ENCODE measurements at regions not wholly inside any gene's neighbourhood (a gene's known extent, or its start where the extent isn't known, plus 50 kb on each side); places are given as distances from the start of the nearest gene placed in this dataset.

DNA sequence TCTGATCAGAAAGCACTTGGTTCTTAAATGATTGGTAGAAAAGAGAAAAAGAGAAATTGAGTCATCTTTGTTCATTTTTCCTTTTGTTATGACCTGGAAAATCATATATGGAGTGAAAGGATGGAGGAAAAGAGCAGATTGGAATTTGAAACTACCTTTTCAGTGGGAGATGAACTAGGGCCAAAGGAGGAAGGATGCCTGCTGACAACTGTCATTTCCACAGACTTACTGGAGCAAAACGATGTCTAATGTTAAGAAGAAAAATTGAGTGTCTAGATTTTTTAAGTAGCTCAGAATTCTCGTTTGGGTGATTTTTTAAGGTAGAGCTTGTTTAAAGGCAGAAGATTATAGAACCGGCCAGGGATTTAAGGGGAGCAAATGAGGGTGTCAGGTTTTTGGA is 144.6 kb upstream of the KCNIP4 start:
- WGBS (ENCODE audit: extremely low coverage, insufficient coverage, insufficient read length) = no CpG with 5 or more reads among the region's 3 CpGs
- Histone ChIP-seq H3K14ac (ENCODE audit: low read length) (no peak overlapping the region), H4K91ac (ENCODE audit: low read depth, low read length) (no peak overlapping the region)

DNA sequence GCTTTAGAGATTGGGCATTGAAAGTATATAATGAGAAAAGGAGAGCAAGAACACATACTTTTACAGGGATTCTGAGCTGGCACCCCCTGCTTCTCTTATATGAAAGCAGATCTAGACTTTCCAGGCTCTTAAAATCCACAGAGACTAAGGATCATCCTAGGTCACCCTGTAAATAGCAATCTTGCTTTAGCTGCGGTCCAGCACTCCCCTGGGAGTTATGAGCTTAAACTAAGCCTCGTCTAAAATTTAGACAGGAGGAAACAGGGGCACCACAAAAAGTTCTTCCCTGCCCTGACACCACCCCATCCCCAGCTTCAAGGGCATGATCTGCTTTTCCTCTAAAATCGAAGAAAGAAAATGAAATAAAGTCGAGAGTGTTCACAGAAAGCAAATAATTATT is 143.3 kb upstream of the KCNIP4 start:
- Histone ChIP-seq H3K27ac (ENCODE audit: low read depth, low read length) (no peak overlapping the region), H3K14ac (ENCODE audit: low read length) (no peak overlapping the region), H2BK5ac (ENCODE audit: low read depth, low read length, poor library complexity) (no peak overlapping the region)

More for the DNA sequence above, 144.6 kb upstream of the KCNIP4 start:
- Histone ChIP-seq H3K27ac (ENCODE audit: low read depth, low read length) (no peak overlapping the region), H3K79me1 (ENCODE audit: low read length) (no peaks in the 10 kb centered on the region), H3K4me1 (ENCODE audit: control insufficient read depth in 1 of 2, insufficient read depth in 2 of 2, low read length in 2 of 2) (no peaks in the 10 kb centered on the region), H2AFZ (ENCODE audit: insufficient read depth, low read length, poor library complexity) (no peak overlapping the region), H3K4me3 (ENCODE audit: low read depth, low read length) (no peak overlapping the region), H3K36me3 (ENCODE audit: control insufficient read depth in 1 of 2, insufficient read depth in 2 of 2, low read length in 2 of 2) (no peaks in the 10 kb centered on the region), H3K4ac (ENCODE audit: low read depth, low read length) (no peak overlapping the region), H3K4me2 (ENCODE audit: low read length) (no peak overlapping the region), H2BK120ac (ENCODE audit: insufficient read depth, low read length, poor library complexity) (no peak overlapping the region), H2BK12ac (ENCODE audit: low read length) (no peak overlapping the region), H3K9ac (ENCODE audit: low read length) (no peak overlapping the region), H3K79me2 (ENCODE audit: control insufficient read depth, insufficient read depth, low read length, poor library complexity) (no peaks in the 10 kb centered on the region), H3K9me3 (ENCODE audit: insufficient read depth, low read depth, low read length) (no peaks in the 10 kb centered on the region), H2BK5ac (ENCODE audit: low read depth, low read length, poor library complexity) (no peak overlapping the region), H3K27me3 (ENCODE audit: insufficient read depth, low read length) (no peaks in the 10 kb centered on the region), H4K8ac (ENCODE audit: low read depth, low read length) (no peak overlapping the region), H3K18ac (ENCODE audit: low read length) (no peak overlapping the region), H4K12ac (ENCODE audit: low read depth, low read length) (no peak overlapping the region), H2AK5ac (ENCODE audit: low read length) (no peak overlapping the region), H3K23ac (ENCODE audit: low read length) (no peak overlapping the region)
- no peak for DNase-seq

DNA sequence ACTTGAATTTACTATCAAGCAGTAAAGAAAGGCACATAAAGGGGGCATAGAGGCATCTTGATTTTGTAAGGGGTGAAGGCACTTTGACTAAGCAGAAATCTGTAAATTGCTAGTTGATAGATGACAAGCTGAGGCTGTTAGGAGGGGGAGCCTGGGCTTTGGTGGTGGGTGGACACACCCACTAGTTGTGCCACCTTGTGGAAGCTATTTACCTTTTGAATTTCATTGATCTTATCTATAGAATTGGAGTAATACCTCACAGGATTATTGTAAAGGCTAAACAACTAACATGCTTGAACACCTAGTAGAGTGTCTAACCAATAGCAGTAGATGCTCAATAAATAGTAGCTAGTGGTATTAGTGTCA is 142.8 kb upstream of the KCNIP4 start:
- no peaks in the 10 kb centered on the region for H3K4me1 ChIP-seq (ENCODE audit: control insufficient read depth in 1 of 2, insufficient read depth in 2 of 2, low read length in 2 of 2)
- H2BK120ac ChIP-seq (ENCODE audit: insufficient read depth, low read length, poor library complexity) = no peak overlapping the region
- no peak for DNase-seq

More for the DNA sequence above, 143.3 kb upstream of the KCNIP4 start:
- Histone ChIP-seq H2BK120ac (ENCODE audit: insufficient read depth, low read length, poor library complexity) (no peak overlapping the region), H4K8ac (ENCODE audit: low read depth, low read length) (no peak overlapping the region), H3K27me3 (ENCODE audit: insufficient read depth, low read length) (no peaks in the 10 kb centered on the region), H3K4ac (ENCODE audit: low read depth, low read length) (no peak overlapping the region), H4K12ac (ENCODE audit: low read depth, low read length) (no peak overlapping the region), H3K9ac (ENCODE audit: low read length) (no peak overlapping the region), H3K4me3 (ENCODE audit: low read depth, low read length) (no peak overlapping the region), H3K79me1 (ENCODE audit: low read length) (no peaks in the 10 kb centered on the region), H2AK5ac (ENCODE audit: low read length) (no peak overlapping the region), H3K36me3 (ENCODE audit: control insufficient read depth in 1 of 2, insufficient read depth in 2 of 2, low read length in 2 of 2) (no peaks in the 10 kb centered on the region), H4K91ac (ENCODE audit: low read depth, low read length) (no peak overlapping the region), H3K4me1 (ENCODE audit: control insufficient read depth in 1 of 2, insufficient read depth in 2 of 2, low read length in 2 of 2) (no peaks in the 10 kb centered on the region), H3K18ac (ENCODE audit: low read length) (no peak overlapping the region), H3K4me2 (ENCODE audit: low read length) (no peak overlapping the region), H2BK12ac (ENCODE audit: low read length) (no peak overlapping the region), H3K9me3 (ENCODE audit: insufficient read depth, low read depth, low read length) (no peaks in the 10 kb centered on the region), H3K79me2 (ENCODE audit: control insufficient read depth, insufficient read depth, low read length, poor library complexity) (no peaks in the 10 kb centered on the region), H2AFZ (ENCODE audit: insufficient read depth, low read length, poor library complexity) (no peak overlapping the region), H3K23ac (ENCODE audit: low read length) (no peak overlapping the region)
- no CpG with 5 or more reads among the region's 4 CpGs for WGBS (ENCODE audit: extremely low coverage, insufficient coverage, insufficient read length)
- no peak for DNase-seq

DNA sequence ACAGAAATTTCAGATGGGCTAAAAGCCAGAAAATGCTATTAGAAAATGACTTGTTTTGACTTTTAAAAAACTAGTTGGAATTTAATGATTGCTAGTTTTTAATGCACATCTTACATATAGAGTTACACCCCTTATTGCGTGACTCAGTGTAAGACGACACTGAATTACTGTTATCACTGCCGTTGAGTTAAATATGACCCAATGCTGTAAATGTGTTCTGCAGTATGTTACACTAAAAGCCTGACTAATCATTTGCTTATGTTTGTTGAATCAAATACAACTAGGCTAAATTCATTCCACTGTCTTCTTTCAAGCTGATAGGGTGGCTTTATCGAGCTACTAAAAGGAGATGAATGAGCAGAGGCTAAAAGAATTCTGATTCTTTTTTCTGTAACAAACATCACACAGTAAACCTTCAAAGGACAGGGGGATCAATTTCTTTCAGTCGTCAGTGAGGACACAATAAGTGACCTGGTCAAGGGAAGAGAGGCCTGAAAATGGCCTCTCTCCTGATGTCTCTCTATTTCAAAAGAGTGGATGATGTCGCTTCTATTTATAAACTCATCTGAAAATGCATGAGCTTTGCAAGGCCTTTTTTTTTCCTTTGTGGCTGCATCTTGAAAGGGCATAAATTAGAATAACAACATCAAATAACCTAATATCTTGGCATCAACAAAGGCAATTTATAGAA is 142.2 kb upstream of the KCNIP4 start:
- H4K12ac ChIP-seq (ENCODE audit: low read depth, low read length) = no peak overlapping the region
- H3K4me2 ChIP-seq (ENCODE audit: low read length) = no peak overlapping the region
- H3K27me3 ChIP-seq (ENCODE audit: insufficient read depth, low read length) = no peaks in the 10 kb centered on the region
- no peak overlapping the region for H4K8ac ChIP-seq (ENCODE audit: low read depth, low read length)
- H3K36me3 ChIP-seq (ENCODE audit: control insufficient read depth in 1 of 2, insufficient read depth in 2 of 2, low read length in 2 of 2) = no peaks in the 10 kb centered on the region
- no peaks in the 10 kb centered on the region for H3K79me1 ChIP-seq (ENCODE audit: low read length)
- no peak overlapping the region for H3K4me3 ChIP-seq (ENCODE audit: low read depth, low read length)
- no peak overlapping the region for H3K9ac ChIP-seq (ENCODE audit: low read length)
- H2AK5ac ChIP-seq (ENCODE audit: low read length) = no peak overlapping the region
- no peaks in the 10 kb centered on the region for H3K79me2 ChIP-seq (ENCODE audit: control insufficient read depth, insufficient read depth, low read length, poor library complexity)
- no peak overlapping the region for H4K91ac ChIP-seq (ENCODE audit: low read depth, low read length)
- H3K27ac ChIP-seq (ENCODE audit: low read depth, low read length) = no peak overlapping the region
- no peak overlapping the region for H3K4ac ChIP-seq (ENCODE audit: low read depth, low read length)
- H3K9me3 ChIP-seq (ENCODE audit: insufficient read depth, low read depth, low read length) = no peaks in the 10 kb centered on the region
- no peak overlapping the region for H2BK120ac ChIP-seq (ENCODE audit: insufficient read depth, low read length, poor library complexity)
- no peak overlapping the region for H2BK12ac ChIP-seq (ENCODE audit: low read length)
- H3K4me1 ChIP-seq (ENCODE audit: control insufficient read depth in 1 of 2, insufficient read depth in 2 of 2, low read length in 2 of 2) = no peaks in the 10 kb centered on the region
- WGBS (ENCODE audit: extremely low coverage, insufficient coverage, insufficient read length) = no CpG with 5 or more reads among the region's 6 CpGs
- DNase-seq = no peak
- no peak overlapping the region for H2BK5ac ChIP-seq (ENCODE audit: low read depth, low read length, poor library complexity)
- no peak overlapping the region for H2AFZ ChIP-seq (ENCODE audit: insufficient read depth, low read length, poor library complexity)
- H3K18ac ChIP-seq (ENCODE audit: low read length) = no peak overlapping the region
- no peak overlapping the region for H3K23ac ChIP-seq (ENCODE audit: low read length)
- H3K14ac ChIP-seq (ENCODE audit: low read length) = no peak overlapping the region

More for the DNA sequence above, 142.8 kb upstream of the KCNIP4 start:
- Histone ChIP-seq H3K36me3 (ENCODE audit: control insufficient read depth in 1 of 2, insufficient read depth in 2 of 2, low read length in 2 of 2) (no peaks in the 10 kb centered on the region), H4K8ac (ENCODE audit: low read depth, low read length) (no peak overlapping the region), H4K12ac (ENCODE audit: low read depth, low read length) (no peak overlapping the region), H3K18ac (ENCODE audit: low read length) (no peak overlapping the region), H3K4me3 (ENCODE audit: low read depth, low read length) (no peak overlapping the region), H2AK5ac (ENCODE audit: low read length) (no peak overlapping the region), H3K14ac (ENCODE audit: low read length) (no peak overlapping the region), H3K4me2 (ENCODE audit: low read length) (no peak overlapping the region), H2BK12ac (ENCODE audit: low read length) (no peak overlapping the region), H3K9me3 (ENCODE audit: insufficient read depth, low read depth, low read length) (no peaks in the 10 kb centered on the region), H3K23ac (ENCODE audit: low read length) (no peak overlapping the region), H4K91ac (ENCODE audit: low read depth, low read length) (no peak overlapping the region), H3K9ac (ENCODE audit: low read length) (no peak overlapping the region), H3K79me1 (ENCODE audit: low read length) (no peaks in the 10 kb centered on the region), H2BK5ac (ENCODE audit: low read depth, low read length, poor library complexity) (no peak overlapping the region), H3K79me2 (ENCODE audit: control insufficient read depth, insufficient read depth, low read length, poor library complexity) (no peaks in the 10 kb centered on the region), H3K27me3 (ENCODE audit: insufficient read depth, low read length) (no peaks in the 10 kb centered on the region), H3K4ac (ENCODE audit: low read depth, low read length) (no peak overlapping the region), H2AFZ (ENCODE audit: insufficient read depth, low read length, poor library complexity) (no peak overlapping the region), H3K27ac (ENCODE audit: low read depth, low read length) (no peak overlapping the region)
